Activated B cell treated with CpG ODN at 0.5 μM for 24 hours (primary cell): ENCODE measurements at regions not wholly inside any gene's neighbourhood (a gene's known extent, or its start where the extent isn't known, plus 50 kb on each side); places are given as distances from the start of the nearest gene placed in this dataset.

Source experiments
- ATAC-seq: fragments of 200-7000 bp; cut with Tn5 transposase; one replicate; pipeline ENCODE4 v1.10.0; 2021; ENCODE audit warnings: low read depth, mild to moderate bottlenecking, moderate library complexity
- CTCF ChIA-PET: fragments of 350-600 bp; sonication (Branson Sonifier 250); formaldehyde crosslinking; loops from one replicate; lab custom pipeline; 2021; ENCODE audit warnings: antibody characterized with exemption; lab: Charles Lee
- POLR2A ChIA-PET: fragments of 350-600 bp; sonication (Branson Sonifier 250); formaldehyde crosslinking; loops from one replicate; lab custom pipeline; 2021; ENCODE audit warnings: antibody characterized with exemption; lab: Charles Lee
- DNase-seq: peaks from one replicate; pipeline ENCODE4 v3.0.0; 2022
- H3K27ac Mint-ChIP-seq: one replicate; pipeline ENCODE4 v1.8.0; 2020; ENCODE audit warnings: mixed read lengths
- H3K27me3 Mint-ChIP-seq: one replicate; pipeline ENCODE4 v1.8.0; 2021; ENCODE audit warnings: mixed read lengths
- H3K36me3 Mint-ChIP-seq: one replicate; pipeline ENCODE4 v1.8.0; 2021; ENCODE audit warnings: low read depth, mixed read lengths
- H3K4me1 Mint-ChIP-seq: one replicate; pipeline ENCODE4 v1.8.0; 2021; ENCODE audit warnings: mixed read lengths
- H3K4me3 Mint-ChIP-seq: one replicate; pipeline ENCODE4 v1.8.0; 2020; ENCODE audit warnings: mild to moderate bottlenecking, mixed read lengths
- H3K9me3 Mint-ChIP-seq: one replicate; pipeline ENCODE4 v1.8.0; 2020; ENCODE audit warnings: mixed read lengths
- CTCF ChIP-seq: fragments of 200-600 bp; IDR thresholded peaks from one replicate; pipeline ENCODE4 v1.8.0; 2022; ENCODE audit warnings: antibody characterized with exemption, mild to moderate bottlenecking
- intact Hi-C: fragments of 100-400 bp; cut with micrococcal nuclease; formaldehyde crosslinking; loops from one replicate; pipeline ENCODE4 v1.15.1; 2024

- ChIA-PET CTCF (no interaction called here), POLR2A (no interaction called here)
- H3K9me3 Mint-ChIP-seq, result no peaks in the 10 kb centered on the region
- intact Hi-C loops, result no loop called here
- H3K36me3 Mint-ChIP-seq, result no peaks in the 10 kb centered on the region
- H3K4me3 Mint-ChIP-seq, result no peak overlapping the region
- H3K27ac Mint-ChIP-seq, result no peak overlapping the region
- no peaks in the 10 kb centered on the region for H3K27me3 Mint-ChIP-seq
- no peak for DNase-seq
- ATAC-seq, result no peak
- no peaks in the 10 kb centered on the region for H3K4me1 Mint-ChIP-seq
- no peak for TF ChIP-seq CTCF
Observed at GRCh38 chr2:209091056-209091455, 332.8 kb upstream of the MAP2 start.

- intact Hi-C loops, result no loop called here
- Mint-ChIP-seq H3K27me3 (no peaks in the 10 kb centered on the region), H3K4me3 (no peak overlapping the region), H3K4me1 (no peaks in the 10 kb centered on the region), H3K9me3 (no peaks in the 10 kb centered on the region), H3K27ac (no peak overlapping the region), H3K36me3 (no peaks in the 10 kb centered on the region)
- no peak for DNase-seq
- no peak for TF ChIP-seq CTCF
- CTCF ChIA-PET, result no interaction called here
- POLR2A ChIA-PET, result no interaction called here
- no peak for ATAC-seq
Observed at GRCh38 chr2:209094221-209094620, 329.6 kb upstream of the MAP2 start.

GRCh38 chr2:209095432-209095831 is 328.4 kb upstream of the MAP2 start:
- CTCF ChIA-PET, result no interaction called here
- ATAC-seq, result no peak
- Mint-ChIP-seq H3K9me3 (no peaks in the 10 kb centered on the region), H3K4me3 (no peak overlapping the region), H3K27me3 (no peaks in the 10 kb centered on the region), H3K27ac (no peak overlapping the region), H3K36me3 (no peaks in the 10 kb centered on the region), H3K4me1 (no peaks in the 10 kb centered on the region)
- TF ChIP-seq CTCF, result no peak
- POLR2A ChIA-PET, result no interaction called here
- intact Hi-C loops, result no loop called here
- no peak for DNase-seq

- intact Hi-C loops, result no loop called here
- Mint-ChIP-seq H3K27ac (no peak overlapping the region), H3K4me1 (no peaks in the 10 kb centered on the region)
Observed at GRCh38 chr2:209097168-209097567, 326.7 kb upstream of the MAP2 start.

GRCh38 chr2:209102319-209102718 is 321.5 kb upstream of the MAP2 start:
- DNase-seq, result no peak
- TF ChIP-seq CTCF, result no peak
- no peak overlapping the region for H3K4me3 Mint-ChIP-seq
- H3K27me3 Mint-ChIP-seq, result no peaks in the 10 kb centered on the region
- intact Hi-C loops, result no loop called here
- ATAC-seq, result no peak
- H3K9me3 Mint-ChIP-seq, result peaks cover 3% of the 10 kb centered on the region
- CTCF ChIA-PET, result no interaction called here
- POLR2A ChIA-PET, result no interaction called here
- H3K4me1 Mint-ChIP-seq, result no peaks in the 10 kb centered on the region
- no peak overlapping the region for H3K27ac Mint-ChIP-seq
- H3K36me3 Mint-ChIP-seq, result no peaks in the 10 kb centered on the region

More at GRCh38 chr2:209097168-209097567, 326.7 kb upstream of the MAP2 start:
- no peak for ATAC-seq
- CTCF ChIA-PET, result no interaction called here
- Mint-ChIP-seq H3K27me3 (no peaks in the 10 kb centered on the region), H3K9me3 (no peaks in the 10 kb centered on the region), H3K4me3 (no peak overlapping the region), H3K36me3 (no peaks in the 10 kb centered on the region)
- TF ChIP-seq CTCF, result no peak
- POLR2A ChIA-PET, result no interaction called here
- DNase-seq, result no peak
